Uterus (tissue), 2 donors: ENCODE measurements at regions not wholly inside any gene's neighbourhood (a gene's known extent, or its start where the extent isn't known, plus 50 kb on each side); places are given as distances from the start of the nearest gene placed in this dataset.

ENCODE experiments used
- CTCF ChIP-seq, 4 experiments: fragments of 200-600 bp in 2 of 4; fragments of 450-650 bp in 2 of 4; sonication (generic) in 2 of 4; IDR thresholded peaks; one replicate each; pipeline ENCODE4 v1.5.1; 2016 to 2019; ENCODE audit warnings: antibody characterized with exemption in 4 of 4, mild to moderate bottlenecking in 2 of 4, moderate library complexity in 1 of 4
- POLR2A ChIP-seq, 2 donors: fragments of 450-650 bp; IDR thresholded peaks; one replicate each; pipeline ENCODE4 v1.6.1; 2016; ENCODE audit warnings: antibody characterized with exemption in 2 of 2, mild to moderate bottlenecking in 1 of 2, moderate library complexity in 1 of 2

GRCh38 chr1:30159015-30159414 is 564.4 kb downstream of the MATN1 start:
- TF ChIP-seq POLR2A (IDR thresholded peaks at IDR 0.05) (no peak), CTCF (IDR thresholded peaks at IDR 0.05) (no peak)
